ENCODE measurements at regions not wholly inside any gene's neighbourhood (a gene's known extent, or its start where the extent isn't known, plus 50 kb on each side); places are given as distances from the start of the nearest gene placed in this dataset.

DNA sequence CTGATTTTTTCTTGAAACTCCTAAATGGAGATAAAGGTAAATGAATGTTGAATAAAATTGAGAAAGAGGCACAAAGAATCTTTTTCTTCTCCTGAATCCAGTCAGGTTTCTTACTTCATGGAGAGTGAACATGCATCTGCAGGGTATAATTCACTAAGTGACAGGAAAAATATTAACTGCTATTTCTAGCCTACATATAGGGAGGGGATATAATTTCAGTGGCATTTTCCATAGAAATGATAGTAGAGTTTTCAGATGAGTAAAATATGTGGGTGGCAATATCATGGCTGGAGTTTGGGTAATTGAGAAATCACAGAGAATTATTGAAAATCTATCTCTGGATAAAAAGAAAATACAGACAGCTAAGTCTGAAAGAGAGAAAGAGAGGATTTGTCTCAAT lies 1227.0 kb upstream of the GJE1 start:
- Histone ChIP-seq H3K4me3 (ENCODE audit: low read length) (no peak overlapping the region), H3K36me3 (ENCODE audit: control insufficient read depth, insufficient read depth, low read length) (no peaks in the 10 kb centered on the region), H3K9me3 (replicated peaks; ENCODE audit: control insufficient read depth, low read depth, low read length) (peaks cover 6% of the 10 kb centered on the region), H3K27me3 (ENCODE audit: control insufficient read depth, insufficient read depth, low read length) (no peaks in the 10 kb centered on the region), H3K4me1 (ENCODE audit: control insufficient read depth, insufficient read depth, low read length) (no peaks in the 10 kb centered on the region), H3K27ac (ENCODE audit: low read length) (no peak overlapping the region)
- DNase-seq: no peak

DNA sequence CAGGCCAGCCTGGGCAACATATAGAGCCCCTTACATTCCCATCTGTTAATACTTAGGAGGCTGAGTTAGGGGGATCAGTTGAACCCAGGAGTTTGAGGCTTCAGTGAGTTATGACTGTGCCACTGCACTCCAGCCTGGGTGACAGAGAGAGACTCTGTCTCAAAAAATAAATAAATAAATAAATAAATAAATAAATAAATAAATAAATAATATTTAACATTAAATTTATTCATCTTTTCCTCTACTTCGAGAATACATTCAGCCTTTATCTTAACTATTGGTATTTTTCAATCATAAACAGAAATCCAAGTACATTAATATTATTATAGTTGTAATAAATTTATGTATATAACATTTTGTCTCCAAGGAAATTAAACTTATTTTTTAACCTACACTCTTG lies 1227.7 kb upstream of the GJE1 start:
- H3K9me3 ChIP-seq (replicated peaks; ENCODE audit: control insufficient read depth, low read depth, low read length): peaks cover 6% of the 10 kb centered on the region
- H3K27me3 ChIP-seq (ENCODE audit: control insufficient read depth, insufficient read depth, low read length): no peaks in the 10 kb centered on the region
- H3K4me3 ChIP-seq (ENCODE audit: low read length): no peak overlapping the region
- no peak for DNase-seq
- no peaks in the 10 kb centered on the region for H3K36me3 ChIP-seq (ENCODE audit: control insufficient read depth, insufficient read depth, low read length)
- no peaks in the 10 kb centered on the region for H3K4me1 ChIP-seq (ENCODE audit: control insufficient read depth, insufficient read depth, low read length)
- WGBS (ENCODE audit: insufficient coverage): no CpG with 5 or more reads among the region's 1 CpG
- H3K27ac ChIP-seq (ENCODE audit: low read length): no peak overlapping the region

GRCh38 chr6:140897804-140898573 lies 1234.7 kb upstream of the GJE1 start:
- Histone ChIP-seq H3K4me1 (ENCODE audit: control insufficient read depth, insufficient read depth, low read length) (no peaks in the 10 kb centered on the region), H3K36me3 (ENCODE audit: control insufficient read depth, insufficient read depth, low read length) (no peaks in the 10 kb centered on the region), H3K9me3 (replicated peaks; ENCODE audit: control insufficient read depth, low read depth, low read length) (peaks cover 6% of the 10 kb centered on the region), H3K27ac (ENCODE audit: low read length) (no peak overlapping the region), H3K4me3 (ENCODE audit: low read length) (no peak overlapping the region), H3K27me3 (ENCODE audit: control insufficient read depth, insufficient read depth, low read length) (no peaks in the 10 kb centered on the region)
- WGBS (ENCODE audit: insufficient coverage): 83% methylated on average over 5 of the region's 8 CpGs
- DNase-seq: no peak

DNA sequence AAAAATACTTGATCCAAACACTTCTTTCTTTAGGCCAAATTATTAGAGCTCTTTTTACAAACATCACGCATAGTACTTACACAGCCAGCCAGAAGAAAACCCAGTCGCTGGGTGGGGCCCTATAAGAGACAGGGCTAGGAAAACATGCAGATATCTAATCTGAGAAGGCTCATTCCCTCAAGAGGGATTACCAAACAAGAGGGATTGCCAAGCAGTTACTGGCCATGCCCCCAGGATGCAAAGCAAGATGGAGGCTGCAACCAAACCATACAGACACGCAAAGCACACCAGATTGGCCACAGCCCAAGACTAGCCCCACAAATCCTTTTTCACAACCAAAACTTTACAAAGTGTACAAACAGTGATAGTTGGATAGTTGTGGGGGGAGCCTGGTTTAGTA lies 1235.4 kb upstream of the GJE1 start:
- no peaks in the 10 kb centered on the region for H3K27me3 ChIP-seq (ENCODE audit: control insufficient read depth, insufficient read depth, low read length)
- WGBS (ENCODE audit: insufficient coverage): 83% methylated on average over 1 of the region's 3 CpGs
- H3K4me3 ChIP-seq (ENCODE audit: low read length): no peak overlapping the region
- no peaks in the 10 kb centered on the region for H3K36me3 ChIP-seq (ENCODE audit: control insufficient read depth, insufficient read depth, low read length)
- H3K4me1 ChIP-seq (ENCODE audit: control insufficient read depth, insufficient read depth, low read length): no peaks in the 10 kb centered on the region
- no peak for DNase-seq
- no peak overlapping the region for H3K27ac ChIP-seq (ENCODE audit: low read length)
- peaks cover 6% of the 10 kb centered on the region for H3K9me3 ChIP-seq (replicated peaks; ENCODE audit: control insufficient read depth, low read depth, low read length)

- Histone ChIP-seq H3K27ac (ENCODE audit: low read length) (no peak overlapping the region), H3K27me3 (ENCODE audit: control insufficient read depth, insufficient read depth, low read length) (no peaks in the 10 kb centered on the region), H3K9me3 (replicated peaks; ENCODE audit: control insufficient read depth, low read depth, low read length) (no peaks in the 10 kb centered on the region), H3K36me3 (ENCODE audit: control insufficient read depth, insufficient read depth, low read length) (no peaks in the 10 kb centered on the region), H3K4me3 (ENCODE audit: low read length) (no peak overlapping the region), H3K4me1 (ENCODE audit: control insufficient read depth, insufficient read depth, low read length) (no peaks in the 10 kb centered on the region)
- 63% methylated on average over 1 of the region's 4 CpGs for WGBS (ENCODE audit: insufficient coverage)
- DNase-seq: no peak
Measured at GRCh38 chr6:140893432-140893831, 1239.3 kb upstream of the GJE1 start.

DNA sequence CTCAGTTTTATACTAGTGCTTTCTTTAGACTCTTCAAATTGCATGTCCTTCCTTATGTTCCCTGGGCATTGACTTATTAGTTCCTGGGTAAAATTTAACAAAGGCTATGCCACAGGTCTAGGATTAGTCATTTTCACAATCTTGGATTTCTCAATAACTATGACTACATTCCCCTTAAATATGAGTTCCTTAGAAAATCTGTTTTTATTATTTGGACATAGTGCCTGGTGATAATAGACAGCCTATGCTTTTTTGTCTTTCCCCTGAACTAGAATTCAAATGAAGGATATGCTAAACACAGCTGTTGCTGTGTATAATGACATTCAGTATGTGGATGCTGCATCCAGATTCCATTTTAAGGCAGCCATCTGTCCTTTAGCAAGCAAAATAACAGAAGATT lies 1252.8 kb upstream of the GJE1 start:
- Histone ChIP-seq H3K27me3 (ENCODE audit: control insufficient read depth, insufficient read depth, low read length) (no peaks in the 10 kb centered on the region), H3K27ac (ENCODE audit: low read length) (peak overlapping the region; percentile 4), H3K36me3 (ENCODE audit: control insufficient read depth, insufficient read depth, low read length) (no peaks in the 10 kb centered on the region), H3K9me3 (replicated peaks; ENCODE audit: control insufficient read depth, low read depth, low read length) (no peaks in the 10 kb centered on the region), H3K4me1 (ENCODE audit: control insufficient read depth, insufficient read depth, low read length) (no peaks in the 10 kb centered on the region), H3K4me3 (ENCODE audit: low read length) (no peak overlapping the region)
- peak; percentile 50 for DNase-seq

GRCh38 chr6:140874066-140874465 lies 1258.7 kb upstream of the GJE1 start:
- no peaks in the 10 kb centered on the region for H3K4me1 ChIP-seq (ENCODE audit: control insufficient read depth, insufficient read depth, low read length)
- WGBS (ENCODE audit: insufficient coverage): no CpG with 5 or more reads among the region's 3 CpGs
- no peak overlapping the region for H3K27ac ChIP-seq (ENCODE audit: low read length)
- H3K4me3 ChIP-seq (ENCODE audit: low read length): no peak overlapping the region
- no peak for DNase-seq
- no peaks in the 10 kb centered on the region for H3K27me3 ChIP-seq (ENCODE audit: control insufficient read depth, insufficient read depth, low read length)
- no peaks in the 10 kb centered on the region for H3K9me3 ChIP-seq (replicated peaks; ENCODE audit: control insufficient read depth, low read depth, low read length)
- no peaks in the 10 kb centered on the region for H3K36me3 ChIP-seq (ENCODE audit: control insufficient read depth, insufficient read depth, low read length)

- H3K27me3 ChIP-seq (ENCODE audit: control insufficient read depth, insufficient read depth, low read length): no peaks in the 10 kb centered on the region
- no peaks in the 10 kb centered on the region for H3K9me3 ChIP-seq (replicated peaks; ENCODE audit: control insufficient read depth, low read depth, low read length)
- H3K4me3 ChIP-seq (ENCODE audit: low read length): no peak overlapping the region
- H3K4me1 ChIP-seq (ENCODE audit: control insufficient read depth, insufficient read depth, low read length): no peaks in the 10 kb centered on the region
- H3K36me3 ChIP-seq (ENCODE audit: control insufficient read depth, insufficient read depth, low read length): no peaks in the 10 kb centered on the region
- no peak for DNase-seq
- no peak overlapping the region for H3K27ac ChIP-seq (ENCODE audit: low read length)
Measured at GRCh38 chr6:140872885-140873284, 1259.8 kb upstream of the GJE1 start.

DNA sequence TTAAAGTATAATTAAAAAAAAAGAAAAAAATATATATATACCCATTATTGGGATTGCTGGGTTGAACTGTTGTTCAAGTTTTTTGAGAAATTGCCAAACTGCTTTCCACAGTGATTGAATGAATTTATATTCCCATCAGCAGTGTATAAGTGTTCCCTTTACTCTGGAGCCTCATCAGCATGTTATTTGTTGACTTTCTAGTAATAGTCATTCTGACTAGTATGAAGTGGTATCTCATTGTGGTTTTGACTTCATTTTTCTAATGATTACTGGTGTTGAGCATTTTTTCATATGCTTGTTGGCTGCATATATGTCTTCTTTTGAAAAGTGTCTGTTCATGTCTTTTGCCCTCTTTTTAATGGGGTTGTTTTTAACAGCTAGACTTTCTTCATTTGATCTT lies 1260.8 kb upstream of the GJE1 start:
- H3K4me1 ChIP-seq (ENCODE audit: control insufficient read depth, insufficient read depth, low read length): no peaks in the 10 kb centered on the region
- no peaks in the 10 kb centered on the region for H3K36me3 ChIP-seq (ENCODE audit: control insufficient read depth, insufficient read depth, low read length)
- DNase-seq: no peak
- no peak overlapping the region for H3K27ac ChIP-seq (ENCODE audit: low read length)
- no peaks in the 10 kb centered on the region for H3K9me3 ChIP-seq (replicated peaks; ENCODE audit: control insufficient read depth, low read depth, low read length)
- H3K4me3 ChIP-seq (ENCODE audit: low read length): no peak overlapping the region
- H3K27me3 ChIP-seq (ENCODE audit: control insufficient read depth, insufficient read depth, low read length): no peaks in the 10 kb centered on the region

- Histone ChIP-seq H3K27ac (ENCODE audit: low read length) (no peak overlapping the region), H3K4me3 (ENCODE audit: low read length) (no peak overlapping the region), H3K27me3 (ENCODE audit: control insufficient read depth, insufficient read depth, low read length) (no peaks in the 10 kb centered on the region), H3K36me3 (ENCODE audit: control insufficient read depth, insufficient read depth, low read length) (no peaks in the 10 kb centered on the region), H3K4me1 (ENCODE audit: control insufficient read depth, insufficient read depth, low read length) (no peaks in the 10 kb centered on the region), H3K9me3 (replicated peaks; ENCODE audit: control insufficient read depth, low read depth, low read length) (no peaks in the 10 kb centered on the region)
- no peak for DNase-seq
Measured at GRCh38 chr6:140867336-140867735, 1265.4 kb upstream of the GJE1 start.

DNA sequence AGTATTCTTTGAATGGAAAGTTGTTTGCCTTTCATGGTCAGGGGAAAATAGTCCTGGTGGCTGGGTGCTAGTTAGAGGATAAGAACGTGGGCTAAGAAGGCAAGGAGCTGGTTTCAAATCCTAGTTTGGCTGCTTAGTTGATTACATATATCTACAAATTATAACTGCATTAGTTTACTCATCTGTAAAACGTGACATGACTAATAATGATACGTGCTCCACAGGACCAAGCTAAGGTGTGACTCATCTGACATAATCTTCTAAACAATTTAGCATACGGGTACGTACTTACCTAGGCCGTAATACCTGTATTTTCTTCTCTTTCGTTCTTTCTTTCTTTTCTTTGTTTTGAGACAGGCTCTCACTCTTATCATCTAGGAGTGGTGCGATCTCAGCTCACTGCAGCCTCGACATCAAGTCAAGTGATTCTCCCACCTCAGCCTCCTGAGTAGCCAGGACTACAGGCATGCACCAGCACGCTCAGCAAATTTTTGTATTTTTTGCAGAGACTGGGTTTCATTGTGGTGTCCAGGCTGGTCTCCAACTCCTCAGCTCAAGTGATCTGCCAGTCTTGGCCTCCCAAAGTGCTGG lies 1274.2 kb upstream of the GJE1 start:
- no peak for DNase-seq
- Histone ChIP-seq H3K27me3 (ENCODE audit: control insufficient read depth, insufficient read depth, low read length) (no peaks in the 10 kb centered on the region), H3K27ac (ENCODE audit: low read length) (no peak overlapping the region), H3K4me1 (ENCODE audit: control insufficient read depth, insufficient read depth, low read length) (no peaks in the 10 kb centered on the region), H3K36me3 (ENCODE audit: control insufficient read depth, insufficient read depth, low read length) (no peaks in the 10 kb centered on the region), H3K4me3 (ENCODE audit: low read length) (no peak overlapping the region), H3K9me3 (replicated peaks; ENCODE audit: control insufficient read depth, low read depth, low read length) (no peaks in the 10 kb centered on the region)
- 80% methylated on average over 6 of the region's 10 CpGs for WGBS (ENCODE audit: insufficient coverage)

Data from muscle of leg (tissue), 3 donors.